Stomach (tissue), 8 donors: ENCODE measurements at regions not wholly inside any gene's neighbourhood (a gene's known extent, or its start where the extent isn't known, plus 50 kb on each side); places are given as distances from the start of the nearest gene placed in this dataset.

Experiments used
- DNase-seq, 2 donors: peaks; one replicate each; pipeline versions ENCODE4 v3.0.0 to v3.0.0-alpha.2; 2013 to 2019
- H3K27ac ChIP-seq, 5 donors: fragments of 200-600 bp in 4 of 5; sonication (generic) in 4 of 5; one replicate each; pipeline ENCODE4 v1.5.1; 2013 to 2019; ENCODE audit warnings: mild to moderate bottlenecking in 1 of 5, moderate library complexity in 1 of 5
- H3K27me3 ChIP-seq, 3 donors: fragments of 200-600 bp; sonication (generic); one replicate each; pipeline ENCODE4 v1.5.1; 2017 to 2019; ENCODE audit warnings: mixed run types in 1 of 3
- H3K36me3 ChIP-seq, 4 donors: fragments of 200-600 bp; sonication (generic); 1 replicate in 3 of 4; 2 replicates in 1 of 4; pipeline ENCODE4 v1.5.1; 2016 to 2019
- H3K4me1 ChIP-seq, 4 donors: fragments of 200-600 bp; sonication (generic); one replicate each; pipeline ENCODE4 v1.5.1; 2016 to 2019
- H3K4me3 ChIP-seq, 4 donors: fragments of 200-600 bp; sonication (generic) in 3 of 4; one replicate each; pipeline ENCODE4 v1.5.1; 2016 to 2019; ENCODE audit warnings: mild to moderate bottlenecking in 1 of 4
- H3K9me3 ChIP-seq, 4 donors: fragments of 200-600 bp; sonication (generic); one replicate each; pipeline ENCODE4 v1.5.1; 2016 to 2019
- CTCF ChIP-seq, 7 experiments: fragments of 450-650 bp in 4 of 7; fragments of 200-600 bp in 3 of 7; sonication (generic) in 3 of 7; IDR thresholded peaks; one replicate each; pipeline ENCODE4 v1.5.1; 2016 to 2019; ENCODE audit warnings: antibody characterized with exemption in 7 of 7, control low read depth in 2 of 7, mild to moderate bottlenecking in 1 of 7
- EP300 ChIP-seq: sonication (generic); formaldehyde crosslinking; IDR thresholded peaks from one replicate; pipeline ENCODE4 v1.6.1; 2017; ENCODE audit warnings: antibody characterized with exemption
- POLR2A ChIP-seq, 4 donors: fragments of 450-650 bp; IDR thresholded peaks; one replicate each; pipeline ENCODE4 v1.6.1; 2016; ENCODE audit warnings: antibody characterized with exemption in 4 of 4, control low read depth in 2 of 4, mild to moderate bottlenecking in 1 of 4, moderate library complexity in 1 of 4
- POLR2AphosphoS5 ChIP-seq, 3 donors: sonication (generic); formaldehyde crosslinking; IDR thresholded peaks; one replicate each; pipeline ENCODE4 v1.6.1; 2016; ENCODE audit warnings: antibody characterized with exemption in 3 of 3
- WGBS, 5 donors: extraction: QIAGEN DNeasy Blood & Tissue Kit in 3 of 5; methylation state at CpG; one replicate each; pipeline versions ENCODE4 v1.1.5 to v1.1.7; 2013 to 2018; 5-methylcytosine and 5-hydroxymethylcytosine counted together
- intact Hi-C: fragments of 100-400 bp; cut with DNase I; formaldehyde crosslinking; loops from one replicate; pipeline ENCODE4 v1.15.1; 2023; ENCODE audit warnings: low total_unique reads
- donor health status: healthy with polysubstance abuse.
- donor health status: Bipolar disorder and iron deficiency.
- donor health status: healthy.

GRCh38 chr1:199010492-199010891 is 371.7 kb downstream of the PTPRC start:
- H3K4me3 ChIP-seq, result no peak overlapping the region
- no peaks in the 10 kb centered on the region for H3K4me1 ChIP-seq
- WGBS, 5 donors, result 73 to 80% (median 78%) methylated on average over 4 of the region's 4 CpGs
- no peak overlapping the region for H3K27ac ChIP-seq
- H3K27me3 ChIP-seq, result no peaks in the 10 kb centered on the region
- TF ChIP-seq POLR2AphosphoS5 (IDR thresholded peaks at IDR 0.05) (no peak), EP300 (no peak), CTCF (IDR thresholded peaks at IDR 0.05) (no peak), POLR2A (IDR thresholded peaks at IDR 0.05) (no peak)
- H3K9me3 ChIP-seq, result no peaks in the 10 kb centered on the region
- peak in 1 of 2 donors; percentile 21 for DNase-seq
- H3K36me3 ChIP-seq, result no peaks in the 10 kb centered on the region
- intact Hi-C loops, result no loop called here

GRCh38 chr1:199010933-199011332 is 372.1 kb downstream of the PTPRC start:
- WGBS, 5 donors, result 59 to 73% (median 68%) methylated on average over 2 of the region's 2 CpGs
- Histone ChIP-seq H3K4me1 (no peaks in the 10 kb centered on the region), H3K4me3 (no peak overlapping the region), H3K27ac (no peak overlapping the region), H3K9me3 (no peaks in the 10 kb centered on the region), H3K27me3 (no peaks in the 10 kb centered on the region), H3K36me3 (no peaks in the 10 kb centered on the region)
- DNase-seq, result no peak
- intact Hi-C loops, result no loop called here
- no peak for TF ChIP-seq CTCF (IDR thresholded peaks at IDR 0.05)
- no peak for TF ChIP-seq EP300
- no peak for TF ChIP-seq POLR2AphosphoS5 (IDR thresholded peaks at IDR 0.05)
- no peak for TF ChIP-seq POLR2A (IDR thresholded peaks at IDR 0.05)

- Histone ChIP-seq H3K27ac (no peak overlapping the region), H3K36me3 (no peaks in the 10 kb centered on the region), H3K27me3 (no peaks in the 10 kb centered on the region), H3K4me1 (no peaks in the 10 kb centered on the region), H3K4me3 (no peak overlapping the region), H3K9me3 (no peaks in the 10 kb centered on the region)
- intact Hi-C loops, result no loop called here
- TF ChIP-seq POLR2A (IDR thresholded peaks at IDR 0.05) (no peak), CTCF (IDR thresholded peaks at IDR 0.05) (no peak), POLR2AphosphoS5 (IDR thresholded peaks at IDR 0.05) (no peak), EP300 (no peak)
- WGBS, 5 donors, result 77 to 88% (median 87%) methylated on average over 2 of the region's 2 CpGs
- no peak for DNase-seq
Observed at GRCh38 chr1:199015799-199016198, 377.0 kb downstream of the PTPRC start.

GRCh38 chr1:199018471-199019135 is 379.8 kb downstream of the PTPRC start:
- Histone ChIP-seq H3K27ac (no peak overlapping the region), H3K4me1 (no peaks in the 10 kb centered on the region), H3K9me3 (no peaks in the 10 kb centered on the region), H3K27me3 (no peaks in the 10 kb centered on the region), H3K4me3 (no peak overlapping the region), H3K36me3 (no peaks in the 10 kb centered on the region)
- WGBS, 5 donors, result 83 to 88% (median 84%) methylated on average over 2 of the region's 2 CpGs
- no peak for DNase-seq
- no peak for TF ChIP-seq EP300
- TF ChIP-seq POLR2A (IDR thresholded peaks at IDR 0.05), result no peak
- TF ChIP-seq CTCF (IDR thresholded peaks at IDR 0.05), result no peak
- no peak for TF ChIP-seq POLR2AphosphoS5 (IDR thresholded peaks at IDR 0.05)
- intact Hi-C loops, result no loop called here
